Ovary (tissue), 7 donors: ENCODE measurements at regions not wholly inside any gene's neighbourhood (a gene's known extent, or its start where the extent isn't known, plus 50 kb on each side); places are given as distances from the start of the nearest gene placed in this dataset.

Experiments
- DNase-seq, 5 donors: peaks; one replicate each; pipeline ENCODE4 v3.0.0-alpha.2; 2019 to 2020
- H3K27ac ChIP-seq, 2 donors: fragments of 200-600 bp; one replicate each; pipeline versions ENCODE4 v1.5.1 to v1.8.0; 2019 to 2022
- H3K27me3 ChIP-seq: fragments of 200-600 bp; one replicate; pipeline ENCODE4 v1.8.0; 2022
- H3K36me3 ChIP-seq: fragments of 200-600 bp; sonication (generic); one replicate; pipeline ENCODE4 v1.5.1; 2019
- H3K4me1 ChIP-seq: one replicate; pipeline ENCODE4 v1.8.1; 2013; ENCODE audit warnings: mild to moderate bottlenecking, moderate library complexity; ENCODE audit not compliant: insufficient read depth
- H3K4me3 ChIP-seq: fragments of 200-600 bp; sonication (generic); one replicate; pipeline ENCODE4 v1.5.1; 2017
- H3K9me3 ChIP-seq, 2 donors: fragments of 200-600 bp in 1 of 2; sonication (generic) in 1 of 2; one replicate each; pipeline versions ENCODE4 v1.5.1 to v1.8.1; 2013 to 2019; ENCODE audit warnings: mild to moderate bottlenecking in 1 of 2, moderate library complexity in 1 of 2
- EP300 ChIP-seq: sonication (generic); formaldehyde crosslinking; IDR thresholded peaks from one replicate; pipeline ENCODE4 v1.6.1; 2017; ENCODE audit warnings: antibody characterized with exemption
- POLR2A ChIP-seq: fragments of 450-650 bp; IDR thresholded peaks from one replicate; pipeline ENCODE4 v1.6.1; 2017; ENCODE audit warnings: antibody characterized with exemption, mild to moderate bottlenecking, moderate library complexity
- WGBS, 3 donors: extraction: QIAGEN DNeasy Blood & Tissue Kit in 1 of 3; methylation state at CpG; one replicate each; pipeline versions ENCODE4 v1.1.5 to v1.1.7; 2013 to 2017; 5-methylcytosine and 5-hydroxymethylcytosine counted together
- intact Hi-C, 4 donors: fragments of 100-400 bp; cut with DNase I; formaldehyde crosslinking; loops; one replicate each; pipeline versions ENCODE4 v1.11.0 to v1.15.1; 2022 to 2023
- TF ChIP-seq, protein P1 (sequence below), 3 donors: fragments of 450-650 bp in 2 of 3; fragments of 200-600 bp in 1 of 3; IDR thresholded peaks; one replicate each; pipeline versions ENCODE4 v1.5.1 to v1.8.0; 2016 to 2022; ENCODE audit warnings: antibody characterized with exemption in 3 of 3, mild to moderate bottlenecking in 1 of 3
- donor health status: DM: no; HTN: no; CAD: no; lungs with moderate emphysema.
- donor health status: DM: no; HTN: no; CAD: no.
- donor health status: Bipolar disorder and iron deficiency.
- donor health status: DM: no; HTN: no; CAD: no.
- donor health status: DM: yes; HTN: yes; CAD: no.

DNA sequence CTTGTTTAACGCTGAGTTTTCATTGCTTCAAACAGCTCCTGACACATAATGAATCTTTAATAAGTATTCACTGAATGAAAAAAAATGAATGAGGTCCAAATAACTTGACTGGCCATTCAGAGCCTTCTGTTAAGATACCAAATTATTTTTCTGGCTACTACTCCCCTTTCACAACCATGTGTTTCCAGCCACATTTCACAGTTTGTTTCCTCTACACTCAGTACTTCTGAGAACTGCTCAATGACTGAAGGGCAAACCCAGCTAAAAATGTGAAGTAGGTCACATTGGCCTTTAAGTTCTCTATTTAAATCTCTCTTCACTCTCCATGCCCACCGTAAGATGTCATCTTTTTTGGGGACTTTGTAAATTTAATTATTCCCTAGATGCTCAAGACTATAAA is 78.4 kb upstream of the KRR1 start:
- WGBS, 3 donors: 39 to 87% (median 51%) methylated on average over 2 of the region's 2 CpGs
- DNase-seq: no peak

DNA sequence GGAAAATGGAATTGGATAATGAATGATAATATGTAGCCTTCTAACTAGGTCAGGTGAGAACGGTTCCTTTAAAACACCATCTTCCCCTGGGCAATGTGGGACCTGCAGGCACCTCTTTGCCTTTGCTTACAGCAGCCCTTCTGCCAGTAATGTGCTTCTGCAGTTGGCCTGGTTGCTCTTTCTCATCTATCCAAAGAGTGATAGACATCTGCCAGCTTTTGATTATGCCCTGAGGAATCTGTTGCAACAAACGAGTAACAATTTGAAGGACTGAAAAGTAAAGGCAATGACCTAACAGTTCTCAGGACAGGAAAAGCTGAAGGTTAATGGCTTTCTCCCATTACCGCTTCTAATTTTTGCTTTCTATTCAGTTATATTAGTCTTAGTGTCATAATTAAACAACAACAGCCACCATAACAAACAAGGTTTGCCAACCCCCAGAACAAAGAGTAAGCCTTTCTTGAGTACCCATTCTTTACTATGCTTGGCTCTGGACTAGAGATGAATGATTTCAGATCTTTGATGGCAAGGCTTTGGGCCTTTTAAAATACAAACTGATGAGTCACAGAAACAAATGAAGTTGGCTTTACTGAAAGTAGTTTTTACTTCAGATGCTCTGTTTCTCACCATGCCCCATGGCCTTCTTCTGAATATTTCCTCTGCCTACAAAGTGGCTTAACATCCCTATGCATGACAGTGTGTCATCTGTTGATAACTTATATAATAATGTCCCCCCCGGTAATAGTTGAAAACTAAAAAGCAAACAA is 76.1 kb upstream of the KRR1 start:
- no peak overlapping the region for H3K27ac ChIP-seq
- H3K4me3 ChIP-seq: no peak overlapping the region
- H3K9me3 ChIP-seq: no peaks in the 10 kb centered on the region
- no peaks in the 10 kb centered on the region for H3K36me3 ChIP-seq
- TF ChIP-seq, protein P1, sequence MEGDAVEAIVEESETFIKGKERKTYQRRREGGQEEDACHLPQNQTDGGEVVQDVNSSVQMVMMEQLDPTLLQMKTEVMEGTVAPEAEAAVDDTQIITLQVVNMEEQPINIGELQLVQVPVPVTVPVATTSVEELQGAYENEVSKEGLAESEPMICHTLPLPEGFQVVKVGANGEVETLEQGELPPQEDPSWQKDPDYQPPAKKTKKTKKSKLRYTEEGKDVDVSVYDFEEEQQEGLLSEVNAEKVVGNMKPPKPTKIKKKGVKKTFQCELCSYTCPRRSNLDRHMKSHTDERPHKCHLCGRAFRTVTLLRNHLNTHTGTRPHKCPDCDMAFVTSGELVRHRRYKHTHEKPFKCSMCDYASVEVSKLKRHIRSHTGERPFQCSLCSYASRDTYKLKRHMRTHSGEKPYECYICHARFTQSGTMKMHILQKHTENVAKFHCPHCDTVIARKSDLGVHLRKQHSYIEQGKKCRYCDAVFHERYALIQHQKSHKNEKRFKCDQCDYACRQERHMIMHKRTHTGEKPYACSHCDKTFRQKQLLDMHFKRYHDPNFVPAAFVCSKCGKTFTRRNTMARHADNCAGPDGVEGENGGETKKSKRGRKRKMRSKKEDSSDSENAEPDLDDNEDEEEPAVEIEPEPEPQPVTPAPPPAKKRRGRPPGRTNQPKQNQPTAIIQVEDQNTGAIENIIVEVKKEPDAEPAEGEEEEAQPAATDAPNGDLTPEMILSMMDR (IDR thresholded peaks at IDR 0.05): no peak
- TF ChIP-seq EP300 (no peak), POLR2A (no peak)
- WGBS, 3 donors: 92 to 93% (median 93%) methylated on average over 4 of the region's 4 CpGs
- H3K4me1 ChIP-seq: no peaks in the 10 kb centered on the region
- no peaks in the 10 kb centered on the region for H3K27me3 ChIP-seq
- DNase-seq: no peak
- intact Hi-C loops: no loop called here

More for the DNA sequence above, 78.4 kb upstream of the KRR1 start:
- H3K4me3 ChIP-seq: no peak overlapping the region
- no peak overlapping the region for H3K27ac ChIP-seq
- no peaks in the 10 kb centered on the region for H3K9me3 ChIP-seq
- no peaks in the 10 kb centered on the region for H3K27me3 ChIP-seq
- intact Hi-C loops: no loop called here
- H3K36me3 ChIP-seq: no peaks in the 10 kb centered on the region
- TF ChIP-seq, protein P1 (IDR thresholded peaks at IDR 0.05): no peak
- no peak for TF ChIP-seq POLR2A
- TF ChIP-seq EP300: no peak
- no peaks in the 10 kb centered on the region for H3K4me1 ChIP-seq

DNA sequence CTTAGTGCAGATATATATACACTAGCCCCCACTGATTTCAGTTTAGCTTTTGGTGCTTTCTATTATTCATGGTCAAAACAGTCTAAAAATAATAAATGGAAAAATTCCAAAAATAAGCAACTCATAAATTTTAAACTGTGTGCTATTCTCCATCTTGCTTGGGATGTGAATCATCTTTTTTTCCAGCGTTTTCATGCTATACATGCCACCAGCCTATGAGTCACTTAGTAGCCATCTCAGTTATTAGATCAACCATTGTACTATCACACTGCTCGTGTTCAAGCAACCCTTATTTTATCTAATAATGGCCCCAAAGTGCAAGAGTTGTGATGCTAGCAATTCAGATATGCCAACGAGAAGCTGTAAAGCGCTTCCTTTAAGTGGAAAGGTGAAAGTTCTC is 73.9 kb upstream of the KRR1 start:
- 69 to 73% (median 70%) methylated on average over 4 of the region's 4 CpGs for WGBS, 3 donors
- Histone ChIP-seq H3K36me3 (no peaks in the 10 kb centered on the region), H3K4me3 (no peak overlapping the region), H3K27me3 (no peaks in the 10 kb centered on the region), H3K4me1 (no peaks in the 10 kb centered on the region), H3K9me3 (no peaks in the 10 kb centered on the region), H3K27ac (no peak overlapping the region)
- TF ChIP-seq, protein P1 (IDR thresholded peaks at IDR 0.05): no peak
- TF ChIP-seq POLR2A (no peak), EP300 (no peak)
- intact Hi-C loops: no loop called here
- DNase-seq: no peak

DNA sequence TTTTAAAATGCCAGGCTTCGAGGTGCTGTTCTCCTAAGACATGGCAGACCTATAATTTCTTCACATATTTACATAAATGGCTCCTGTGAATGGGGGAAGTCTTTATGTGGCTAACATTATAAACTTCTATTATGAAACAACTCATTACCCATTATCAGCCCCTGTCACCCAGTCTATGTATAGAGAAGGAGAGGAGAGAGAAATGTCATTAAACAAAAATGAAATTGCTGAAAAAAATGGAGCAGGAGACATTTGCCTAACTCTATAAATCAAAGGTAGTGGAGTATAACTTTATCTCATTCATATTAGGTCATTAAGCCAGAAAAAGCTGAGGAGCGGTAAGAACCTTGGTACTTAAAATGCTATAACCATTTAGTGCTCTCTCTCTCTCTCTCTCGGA is 71.9 kb upstream of the KRR1 start:
- WGBS, 3 donors: 69 to 87% (median 83%) methylated on average over 3 of the region's 3 CpGs
- H3K27me3 ChIP-seq: no peaks in the 10 kb centered on the region
- no peak for TF ChIP-seq EP300
- TF ChIP-seq, protein P1 (IDR thresholded peaks at IDR 0.05): no peak
- no peak for TF ChIP-seq POLR2A
- no peak overlapping the region for H3K27ac ChIP-seq
- no peak overlapping the region for H3K4me3 ChIP-seq
- H3K9me3 ChIP-seq: no peaks in the 10 kb centered on the region
- no peak for DNase-seq
- intact Hi-C loops: no loop called here
- no peaks in the 10 kb centered on the region for H3K36me3 ChIP-seq
- no peaks in the 10 kb centered on the region for H3K4me1 ChIP-seq
